ENCODE measurements at regions not wholly inside any gene's neighbourhood (a gene's known extent, or its start where the extent isn't known, plus 50 kb on each side); places are given as distances from the start of the nearest gene placed in this dataset.

GRCh38 chr5:145062280-145063062 is 772.7 kb downstream of the PRELID2 start:
- Histone ChIP-seq H3K9me3 (ENCODE audit: control insufficient read depth in 2 of 3, low read length in 3 of 3) (no peaks in the 10 kb centered on the region), H3K27me3 (ENCODE audit: control insufficient read depth in 2 of 2, insufficient read depth in 2 of 2, low read length in 2 of 2) (no peaks in the 10 kb centered on the region), H3K4me1 (ENCODE audit: control insufficient read depth in 2 of 2, insufficient read depth in 2 of 2, low read length in 2 of 2) (no peaks in the 10 kb centered on the region), H3K36me3 (ENCODE audit: control insufficient read depth in 2 of 3, insufficient read depth in 3 of 3, low read length in 3 of 3) (no peaks in the 10 kb centered on the region), H3K27ac (ENCODE audit: low read depth, low read length) (no peak overlapping the region), H3K4me3 (ENCODE audit: low read length) (no peak overlapping the region)
- DNase-seq = no peak
- Mint-ChIP-seq H3K27me3 (no peaks in the 10 kb centered on the region), H3K36me3 (no peaks in the 10 kb centered on the region), H3K4me3 (no peak overlapping the region), H3K4me1 (no peaks in the 10 kb centered on the region), H3K27ac (no peak overlapping the region), H3K9me3 (peaks cover 0 to 11% (median 2%) of the 10 kb centered on the region in 11 donors)
- ChIA-PET CTCF (no interaction called here), POLR2A (no interaction called here)
- no peak for ATAC-seq
- intact Hi-C loops (cut with micrococcal nuclease) = no loop called here

GRCh38 chr5:145056800-145057199 is 778.3 kb downstream of the PRELID2 start:
- POLR2A ChIA-PET = no interaction called here
- H3K27ac Mint-ChIP-seq = no peak overlapping the region
- H3K9me3 Mint-ChIP-seq = peaks cover 0 to 5% (median under 1%) of the 10 kb centered on the region in 11 donors
- Histone ChIP-seq H3K27ac (ENCODE audit: low read depth, low read length) (no peak overlapping the region), H3K4me3 (ENCODE audit: low read length) (no peak overlapping the region), H3K9me3 (ENCODE audit: control insufficient read depth in 2 of 3, low read length in 3 of 3) (no peaks in the 10 kb centered on the region), H3K36me3 (ENCODE audit: control insufficient read depth in 2 of 3, insufficient read depth in 3 of 3, low read length in 3 of 3) (no peaks in the 10 kb centered on the region), H3K27me3 (ENCODE audit: control insufficient read depth in 2 of 2, insufficient read depth in 2 of 2, low read length in 2 of 2) (no peaks in the 10 kb centered on the region), H3K4me1 (ENCODE audit: control insufficient read depth in 2 of 2, insufficient read depth in 2 of 2, low read length in 2 of 2) (no peaks in the 10 kb centered on the region)
- H3K4me3 Mint-ChIP-seq = no peak overlapping the region
- intact Hi-C loops (cut with micrococcal nuclease) = no loop called here
- no peaks in the 10 kb centered on the region for H3K27me3 Mint-ChIP-seq
- ATAC-seq (no peak), DNase-seq (no peak)
- no peaks in the 10 kb centered on the region for H3K4me1 Mint-ChIP-seq
- CTCF ChIA-PET = no interaction called here
- H3K36me3 Mint-ChIP-seq = no peaks in the 10 kb centered on the region

- Histone ChIP-seq H3K4me1 (ENCODE audit: control insufficient read depth in 2 of 2, insufficient read depth in 2 of 2, low read length in 2 of 2) (no peaks in the 10 kb centered on the region), H3K4me3 (ENCODE audit: low read length) (no peak overlapping the region), H3K36me3 (ENCODE audit: control insufficient read depth in 2 of 3, insufficient read depth in 3 of 3, low read length in 3 of 3) (no peaks in the 10 kb centered on the region), H3K27ac (ENCODE audit: low read depth, low read length) (no peak overlapping the region), H3K27me3 (ENCODE audit: control insufficient read depth in 2 of 2, insufficient read depth in 2 of 2, low read length in 2 of 2) (no peaks in the 10 kb centered on the region), H3K9me3 (ENCODE audit: control insufficient read depth in 2 of 3, low read length in 3 of 3) (no peaks in the 10 kb centered on the region)
- H3K27me3 Mint-ChIP-seq = no peaks in the 10 kb centered on the region
- DNase-seq = no peak
- no peak for ATAC-seq
- no peak overlapping the region for H3K4me3 Mint-ChIP-seq
- ChIA-PET POLR2A (no interaction called here), CTCF (no interaction called here)
- H3K4me1 Mint-ChIP-seq = peaks cover 0 to 1% (median 0%) of the 10 kb centered on the region in 7 donors
- no peaks in the 10 kb centered on the region for H3K36me3 Mint-ChIP-seq
- peaks cover 0 to 20% (median 3%) of the 10 kb centered on the region in 11 donors for H3K9me3 Mint-ChIP-seq
- intact Hi-C loops (cut with micrococcal nuclease) = no loop called here
- no peak overlapping the region for H3K27ac Mint-ChIP-seq
Observed at GRCh38 chr5:145050181-145050580, 785.0 kb downstream of the PRELID2 start.

- no peaks in the 10 kb centered on the region for H3K27me3 Mint-ChIP-seq
- DNase-seq (no peak), ATAC-seq (no peak)
- Histone ChIP-seq H3K4me3 (ENCODE audit: low read length) (no peak overlapping the region), H3K9me3 (ENCODE audit: control insufficient read depth in 2 of 3, low read length in 3 of 3) (no peaks in the 10 kb centered on the region), H3K4me1 (ENCODE audit: control insufficient read depth in 2 of 2, insufficient read depth in 2 of 2, low read length in 2 of 2) (no peaks in the 10 kb centered on the region), H3K36me3 (ENCODE audit: control insufficient read depth in 2 of 3, insufficient read depth in 3 of 3, low read length in 3 of 3) (no peaks in the 10 kb centered on the region), H3K27me3 (ENCODE audit: control insufficient read depth in 2 of 2, insufficient read depth in 2 of 2, low read length in 2 of 2) (no peaks in the 10 kb centered on the region), H3K27ac (ENCODE audit: low read depth, low read length) (no peak overlapping the region)
- ChIA-PET POLR2A (no interaction called here), CTCF (no interaction called here)
- peaks cover 0 to 17% (median 6%) of the 10 kb centered on the region in 11 donors for H3K9me3 Mint-ChIP-seq
- H3K27ac Mint-ChIP-seq = no peak overlapping the region
- intact Hi-C loops (cut with micrococcal nuclease) = no loop called here
- H3K4me3 Mint-ChIP-seq = no peak overlapping the region
- H3K4me1 Mint-ChIP-seq = peaks cover 0 to 1% (median 0%) of the 10 kb centered on the region in 7 donors
- H3K36me3 Mint-ChIP-seq = no peaks in the 10 kb centered on the region
Observed at GRCh38 chr5:145044970-145045369, 790.2 kb downstream of the PRELID2 start.

GRCh38 chr5:145028626-145029025 is 806.5 kb downstream of the PRELID2 start:
- no peak for ATAC-seq
- Histone ChIP-seq H3K27ac (ENCODE audit: low read depth, low read length) (no peak overlapping the region), H3K27me3 (ENCODE audit: control insufficient read depth in 2 of 2, insufficient read depth in 2 of 2, low read length in 2 of 2) (no peaks in the 10 kb centered on the region), H3K9me3 (ENCODE audit: control insufficient read depth in 2 of 3, low read length in 3 of 3) (no peaks in the 10 kb centered on the region), H3K4me1 (ENCODE audit: control insufficient read depth in 2 of 2, insufficient read depth in 2 of 2, low read length in 2 of 2) (no peaks in the 10 kb centered on the region), H3K4me3 (ENCODE audit: low read length) (no peak overlapping the region), H3K36me3 (ENCODE audit: control insufficient read depth in 2 of 3, insufficient read depth in 3 of 3, low read length in 3 of 3) (no peaks in the 10 kb centered on the region)
- Mint-ChIP-seq H3K4me1 (no peaks in the 10 kb centered on the region), H3K9me3 (peaks cover 0 to 27% (median 5%) of the 10 kb centered on the region in 11 donors), H3K36me3 (no peaks in the 10 kb centered on the region), H3K27ac (no peak overlapping the region), H3K4me3 (no peak overlapping the region), H3K27me3 (no peaks in the 10 kb centered on the region)
- POLR2A ChIA-PET = no interaction called here
- DNase-seq = no peak
- CTCF ChIA-PET = no interaction called here
- intact Hi-C loops (cut with micrococcal nuclease) = no loop called here

GRCh38 chr5:145027286-145027685 is 807.9 kb downstream of the PRELID2 start:
- no peaks in the 10 kb centered on the region for H3K36me3 Mint-ChIP-seq
- no peak overlapping the region for H3K4me3 Mint-ChIP-seq
- Histone ChIP-seq H3K9me3 (ENCODE audit: control insufficient read depth in 2 of 3, low read length in 3 of 3) (no peaks in the 10 kb centered on the region), H3K27ac (ENCODE audit: low read depth, low read length) (no peak overlapping the region), H3K36me3 (ENCODE audit: control insufficient read depth in 2 of 3, insufficient read depth in 3 of 3, low read length in 3 of 3) (no peaks in the 10 kb centered on the region), H3K4me3 (ENCODE audit: low read length) (no peak overlapping the region), H3K4me1 (ENCODE audit: control insufficient read depth in 2 of 2, insufficient read depth in 2 of 2, low read length in 2 of 2) (no peaks in the 10 kb centered on the region), H3K27me3 (ENCODE audit: control insufficient read depth in 2 of 2, insufficient read depth in 2 of 2, low read length in 2 of 2) (no peaks in the 10 kb centered on the region)
- H3K4me1 Mint-ChIP-seq = no peaks in the 10 kb centered on the region
- POLR2A ChIA-PET = no interaction called here
- peaks cover 0 to 27% (median 5%) of the 10 kb centered on the region in 11 donors for H3K9me3 Mint-ChIP-seq
- no peak for ATAC-seq
- no peaks in the 10 kb centered on the region for H3K27me3 Mint-ChIP-seq
- no peak overlapping the region for H3K27ac Mint-ChIP-seq
- DNase-seq = no peak
- CTCF ChIA-PET = no interaction called here
- intact Hi-C loops (cut with micrococcal nuclease) = no loop called here

- Mint-ChIP-seq H3K9me3 (peaks cover 0 to 27% (median 4%) of the 10 kb centered on the region in 11 donors), H3K4me1 (no peaks in the 10 kb centered on the region), H3K4me3 (no peak overlapping the region), H3K27me3 (no peaks in the 10 kb centered on the region), H3K36me3 (no peaks in the 10 kb centered on the region), H3K27ac (no peak overlapping the region)
- Histone ChIP-seq H3K27ac (ENCODE audit: low read depth, low read length) (no peak overlapping the region), H3K27me3 (ENCODE audit: control insufficient read depth in 2 of 2, insufficient read depth in 2 of 2, low read length in 2 of 2) (no peaks in the 10 kb centered on the region), H3K4me1 (ENCODE audit: control insufficient read depth in 2 of 2, insufficient read depth in 2 of 2, low read length in 2 of 2) (no peaks in the 10 kb centered on the region), H3K4me3 (ENCODE audit: low read length) (no peak overlapping the region), H3K36me3 (ENCODE audit: control insufficient read depth in 2 of 3, insufficient read depth in 3 of 3, low read length in 3 of 3) (no peaks in the 10 kb centered on the region), H3K9me3 (ENCODE audit: control insufficient read depth in 2 of 3, low read length in 3 of 3) (no peaks in the 10 kb centered on the region)
- ChIA-PET POLR2A (no interaction called here), CTCF (no interaction called here)
- ATAC-seq (no peak), DNase-seq (no peak)
- intact Hi-C loops (cut with micrococcal nuclease) = no loop called here
Observed at GRCh38 chr5:145025775-145026174, 809.4 kb downstream of the PRELID2 start.

Measured in naive thymus-derived CD4-positive, alpha-beta T cell (primary cell).